ENCODE measurements at regions not wholly inside any gene's neighbourhood (a gene's known extent, or its start where the extent isn't known, plus 50 kb on each side); places are given as distances from the start of the nearest gene placed in this dataset.
"Not testable (repeated sequence)": the region's sequence is repeated elsewhere in the genome, so short reads cannot be mapped to it uniquely, and the experiment has no call there.

GRCh38 chr4:163694385-163694784 lies 199.9 kb downstream of the TMA16 start:
- DNase-seq = no peak

GRCh38 chr4:163697121-163697520 lies 202.6 kb downstream of the TMA16 start:
- no peak for DNase-seq

DNA sequence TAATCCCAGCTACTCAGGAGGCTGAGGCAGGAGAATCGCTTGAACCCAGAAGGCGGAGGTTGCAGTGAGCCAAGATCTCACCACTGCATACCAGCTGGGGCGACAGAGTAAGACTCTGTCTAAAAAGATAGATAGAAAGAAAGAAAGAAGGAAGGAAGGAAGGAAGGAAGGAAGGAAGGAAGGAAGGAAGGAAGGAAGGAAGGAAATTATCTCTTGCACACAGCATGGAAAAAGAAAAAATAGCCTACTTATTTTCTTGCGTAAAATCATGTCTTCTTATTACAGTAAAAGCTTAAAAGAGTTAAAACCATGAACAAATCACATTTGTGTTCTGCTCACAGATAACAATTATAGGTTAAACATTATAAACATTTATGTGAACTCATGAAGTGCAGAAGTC lies 205.9 kb downstream of the TMA16 start:
- not testable (repeated sequence) for DNase-seq

- no peak for DNase-seq
Measured at GRCh38 chr4:163701916-163702315, 207.4 kb downstream of the TMA16 start.

- DNase-seq = no peak
Measured at GRCh38 chr4:163702736-163703135, 208.2 kb downstream of the TMA16 start.

DNA sequence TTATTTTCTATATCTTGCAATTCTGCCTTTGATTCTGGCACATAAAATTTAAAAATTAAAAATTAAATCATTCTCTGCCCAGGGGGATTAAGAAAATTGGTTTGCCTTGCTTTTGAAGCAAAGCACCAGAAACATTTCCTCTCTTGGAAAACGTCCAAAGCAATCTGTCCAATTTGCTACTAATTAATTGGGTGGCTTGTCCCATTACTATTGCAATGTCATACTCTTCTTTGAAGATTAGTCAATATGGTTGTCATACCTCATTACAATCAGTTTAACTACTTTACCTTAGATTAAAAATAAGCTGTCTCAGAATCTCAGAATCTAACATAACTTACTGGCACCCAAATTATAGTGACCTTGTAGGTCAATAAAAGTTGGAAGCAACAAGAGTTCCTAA lies 208.8 kb downstream of the TMA16 start:
- no peak for DNase-seq

DNA sequence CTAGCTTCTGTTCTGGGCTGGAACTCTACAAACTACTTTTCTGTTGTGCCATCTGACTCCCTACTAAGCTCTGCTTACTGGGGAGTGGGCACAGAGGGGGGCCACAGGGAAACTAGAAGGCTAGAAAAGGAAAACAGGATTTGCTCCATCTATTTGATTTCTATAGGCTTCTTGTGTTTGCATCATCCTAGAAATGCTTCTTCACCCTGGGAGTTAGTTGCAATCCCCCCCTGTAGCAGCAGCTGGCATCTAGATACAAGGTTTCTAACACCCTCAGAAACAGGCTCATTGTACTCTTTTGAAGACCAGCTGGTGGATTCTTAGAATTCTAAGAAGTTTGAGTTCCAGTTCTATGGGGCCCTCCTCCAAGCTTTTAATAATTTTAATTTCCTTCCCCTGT lies 213.4 kb downstream of the TMA16 start:
- no peak for DNase-seq

DNA sequence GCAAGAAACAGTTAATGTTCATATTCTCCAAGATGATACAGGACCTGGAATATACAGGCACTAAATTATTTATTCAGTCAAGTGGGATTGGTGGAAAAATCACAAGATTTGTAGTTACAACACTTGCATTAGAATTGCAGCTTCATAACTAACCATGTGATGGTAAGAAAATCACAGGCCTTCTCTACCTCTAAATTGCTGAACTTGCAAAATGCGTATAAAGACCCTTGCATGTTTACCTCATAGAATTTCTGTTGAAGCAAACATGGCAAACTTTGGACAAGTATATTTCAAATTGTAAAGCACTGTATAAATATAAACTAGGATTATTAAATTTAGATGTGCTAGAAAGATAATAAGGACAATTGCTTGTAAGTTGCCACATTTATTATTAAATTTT lies 215.1 kb downstream of the TMA16 start:
- DNase-seq = no peak

DNA sequence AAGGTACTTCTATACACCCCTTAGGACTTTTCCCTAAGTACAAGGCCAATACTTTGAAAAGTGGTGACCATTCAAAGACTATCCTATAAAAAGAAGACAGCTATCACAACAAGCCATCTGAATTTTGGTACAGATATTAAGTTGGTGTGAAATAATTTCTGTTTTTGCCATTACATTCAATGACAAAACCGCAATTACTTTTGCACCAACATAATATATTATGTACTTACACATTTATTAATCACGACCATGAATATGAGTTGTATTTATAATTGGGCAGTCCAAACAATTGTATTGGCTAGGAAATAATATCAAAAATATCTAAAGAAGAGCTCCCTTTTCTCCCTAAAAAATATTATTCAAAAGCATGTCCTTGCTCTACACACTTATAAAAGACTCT lies 215.7 kb downstream of the TMA16 start:
- no peak for DNase-seq

GRCh38 chr4:163724495-163724894 lies 230.0 kb downstream of the TMA16 start:
- not testable (repeated sequence) for DNase-seq

GRCh38 chr4:163726641-163727040 lies 232.2 kb downstream of the TMA16 start:
- DNase-seq = no peak

GRCh38 chr4:163731071-163731470 lies 236.6 kb downstream of the TMA16 start:
- no peak for DNase-seq

DNA sequence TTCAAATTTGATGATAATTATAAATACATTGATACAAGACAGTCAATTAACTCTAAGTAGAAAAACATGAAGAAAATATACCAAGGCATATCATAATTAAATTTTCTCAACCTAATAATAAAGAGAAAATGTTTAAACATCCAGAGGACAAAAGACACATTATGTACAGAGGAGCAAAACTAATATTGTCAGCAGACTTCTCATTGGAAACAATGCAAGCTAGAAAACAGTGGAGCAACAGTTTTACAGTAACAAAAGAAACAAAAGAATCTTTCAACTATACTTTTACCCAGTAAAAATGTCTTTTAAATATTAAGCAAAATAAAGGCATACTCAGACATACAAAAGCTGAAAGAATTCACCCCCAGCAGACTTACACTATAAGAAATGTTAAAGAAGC lies 238.0 kb downstream of the TMA16 start:
- no peak for DNase-seq

- no peak for DNase-seq
Measured at GRCh38 chr4:163736876-163737275, 242.4 kb downstream of the TMA16 start.

GRCh38 chr4:163737846-163738245 lies 243.4 kb downstream of the TMA16 start:
- not testable (repeated sequence) for DNase-seq

- DNase-seq = no peak
Measured at GRCh38 chr4:163738521-163738920, 244.0 kb downstream of the TMA16 start.

GRCh38 chr4:163744861-163745260 lies 250.4 kb downstream of the TMA16 start:
- no peak for DNase-seq

DNA sequence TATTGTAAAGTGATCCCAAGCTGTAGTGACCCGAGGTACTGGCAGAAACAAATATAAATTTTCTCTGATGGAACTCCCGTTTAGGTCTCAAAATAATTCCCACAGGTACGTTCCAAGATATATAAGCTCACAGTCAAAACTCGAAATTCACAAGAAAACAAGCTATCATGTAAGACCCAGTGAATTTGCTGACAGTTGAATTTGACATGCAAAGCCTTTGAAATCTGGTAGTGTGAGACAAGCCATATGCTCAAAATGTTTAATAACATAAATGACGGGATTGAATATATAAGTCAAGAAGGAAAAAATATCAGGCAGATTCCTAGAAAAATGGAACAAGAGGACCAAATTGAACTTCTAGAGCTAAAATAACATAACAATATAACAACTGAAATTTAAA lies 252.8 kb downstream of the TMA16 start:
- no peak for DNase-seq

GRCh38 chr4:163747886-163748285 lies 253.4 kb downstream of the TMA16 start:
- no peak for DNase-seq

DNA sequence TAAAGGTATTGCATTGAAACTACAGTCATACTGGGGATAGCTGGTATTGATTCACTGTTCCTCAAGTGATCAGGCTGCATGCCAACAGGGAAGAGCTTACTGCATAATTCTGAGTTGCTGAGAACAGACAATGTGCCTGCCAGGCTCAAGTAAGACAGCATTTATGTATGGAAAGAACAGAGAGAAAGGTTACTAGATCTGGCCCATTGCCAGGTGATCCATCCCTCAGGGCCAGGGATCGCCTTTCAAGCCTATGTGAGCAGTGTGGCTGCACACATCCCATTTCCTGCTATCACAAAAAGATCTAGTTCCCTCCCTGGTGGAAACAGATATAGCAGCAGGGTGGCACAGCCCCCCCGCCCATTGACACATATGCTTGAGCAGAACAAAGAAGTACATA lies 254.0 kb downstream of the TMA16 start:
- no peak for DNase-seq

DNA sequence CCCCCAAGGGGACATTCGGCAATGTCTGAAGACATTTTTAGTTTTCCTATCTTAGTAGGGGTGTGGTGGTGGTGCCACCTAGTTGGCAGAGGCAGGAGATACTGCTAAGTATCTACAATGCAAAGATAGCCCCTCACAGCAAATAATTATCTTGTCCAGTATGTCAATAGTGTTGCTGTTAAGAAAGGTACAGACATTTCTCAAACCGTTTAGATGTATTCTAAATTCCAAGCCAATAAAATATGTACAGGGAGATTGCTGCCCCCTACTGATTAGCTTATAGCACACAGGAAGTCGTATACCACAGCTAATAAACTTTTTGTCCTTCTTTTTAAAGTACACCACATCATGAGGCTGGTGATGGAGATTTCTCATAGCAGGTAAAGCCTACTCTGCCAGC lies 260.5 kb downstream of the TMA16 start:
- no peak for DNase-seq

- DNase-seq = no peak
Measured at GRCh38 chr4:163757219-163757618, 262.7 kb downstream of the TMA16 start.

GRCh38 chr4:163758032-163758431 lies 263.5 kb downstream of the TMA16 start:
- no peak for DNase-seq

DNA sequence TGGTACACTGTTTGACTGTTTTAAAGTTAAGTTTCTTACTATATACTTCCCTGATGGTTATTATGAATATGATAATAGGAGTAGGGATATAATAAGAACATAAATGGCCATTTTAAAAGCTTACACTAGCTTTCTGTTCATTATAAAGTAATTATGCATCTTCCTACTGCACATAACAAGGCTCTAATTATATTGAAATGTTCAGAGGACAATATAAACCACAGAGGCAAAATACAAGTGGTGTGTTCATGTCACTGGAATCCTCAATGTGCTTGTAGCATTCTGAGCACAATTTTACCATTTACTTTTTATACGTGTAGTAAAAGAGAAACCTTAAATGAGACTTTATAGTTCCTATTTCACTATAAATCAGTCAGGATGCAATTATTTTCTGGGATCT lies 268.3 kb downstream of the TMA16 start:
- no peak for DNase-seq

DNA sequence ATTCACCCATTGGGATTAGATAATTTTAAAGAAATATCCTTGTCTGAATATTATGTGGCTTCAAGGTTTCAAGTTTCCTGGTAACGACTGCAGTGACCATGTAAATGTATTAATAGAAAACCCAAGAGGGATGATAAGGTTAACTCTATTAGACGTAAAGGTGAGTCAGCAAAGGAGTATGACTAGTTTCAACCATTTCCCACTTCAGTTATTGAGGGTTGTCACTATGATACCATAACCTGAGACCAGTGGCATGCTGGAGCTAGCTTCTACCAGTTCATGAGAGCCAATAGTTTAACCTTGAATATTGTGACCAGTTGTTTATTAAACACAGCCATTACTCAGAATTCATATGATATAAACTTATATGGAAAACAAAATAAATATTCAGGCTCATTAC lies 270.1 kb downstream of the TMA16 start:
- no peak for DNase-seq

- DNase-seq = no peak
Measured at GRCh38 chr4:163768014-163768413, 273.5 kb downstream of the TMA16 start.

All from left hindlimb (tissue), 1 donor.